ENCODE measurements at regions not wholly inside any gene's neighbourhood (a gene's known extent, or its start where the extent isn't known, plus 50 kb on each side); places are given as distances from the start of the nearest gene placed in this dataset.

DNA sequence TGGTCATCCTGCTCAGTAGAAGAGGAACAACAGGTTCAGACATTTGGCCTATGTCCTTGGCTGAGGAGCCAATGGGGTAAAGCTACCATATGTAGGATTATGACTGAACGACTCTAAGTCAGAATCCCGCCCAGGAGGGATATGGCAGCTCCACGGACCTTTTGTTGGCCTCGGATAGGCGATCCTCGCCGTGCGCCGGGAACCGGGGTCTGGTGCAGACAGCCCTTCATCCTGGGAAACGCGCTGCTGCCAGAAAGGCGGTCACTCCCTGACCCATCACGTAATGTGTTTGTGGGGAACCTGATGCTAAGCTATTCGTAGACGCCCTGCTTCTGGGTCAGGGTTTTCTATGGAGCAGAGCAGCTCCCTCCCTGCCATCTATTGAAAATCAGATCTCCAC is 178.9 kb upstream of the ALG10B start:
- TF ChIP-seq CTCF (conservative IDR thresholded peaks at IDR 0.05; ENCODE audit: low read depth, low read length) (no peak), POLR2A (IDR thresholded peaks at IDR 0.05; ENCODE audit: low read depth, low read length) (no peak), RFX5 (IDR thresholded peaks at IDR 0.05; ENCODE audit: low read depth, low read length) (no peak)
